A673 (cell line): ENCODE measurements at regions not wholly inside any gene's neighbourhood (a gene's known extent, or its start where the extent isn't known, plus 50 kb on each side); places are given as distances from the start of the nearest gene placed in this dataset.
"Not testable (repeated sequence)": the region's sequence is repeated elsewhere in the genome, so short reads cannot be mapped to it uniquely, and the experiment has no call there.

ENCODE experiments used
- CTCF ChIP-seq: fragments of 300-800, 200-600 bp; sonication (generic); conservative IDR thresholded peaks from 2 replicates; pipeline ENCODE4 v1.5.1; 2017; ENCODE audit warnings: low read depth, mild to moderate bottlenecking, antibody characterized with exemption, low read length, moderate library complexity, mixed read lengths
- EZH2 ChIP-seq: fragments of 200-600 bp; sonication (generic); IDR thresholded peaks from 2 replicates; pipeline ENCODE4 v1.6.1; 2017; ENCODE audit warnings: borderline replicate concordance, low read depth, mild to moderate bottlenecking, mixed read lengths, antibody characterized with exemption, low read length; ENCODE audit not compliant: poor library complexity, severe bottlenecking

- TF ChIP-seq CTCF, EZH2: not testable (repeated sequence)
These were observed 170.6 kb downstream of the POTEB3 start for GRCh38 chr15:21269673-21270072.
